Neural cell (in vitro differentiated cells): ENCODE measurements at regions not wholly inside any gene's neighbourhood (a gene's known extent, or its start where the extent isn't known, plus 50 kb on each side); places are given as distances from the start of the nearest gene placed in this dataset.

Experiments
- H2AFZ ChIP-seq: fragments of 200-600, 300-800 bp; sonication (generic), shearing (Covaris generic); 2 replicates; pipeline ENCODE4 v1.6.0; 2014; ENCODE audit warnings: low read depth, mild to moderate bottlenecking, antibody characterized with exemption, low read length, moderate library complexity
- H3F3A ChIP-seq: fragments of 200-600 bp; shearing (Covaris generic); 2 replicates; pipeline ENCODE4 v1.6.1; 2016; ENCODE audit warnings: mild to moderate bottlenecking, moderate library complexity, mixed read lengths, antibody characterized with exemption, low read length; ENCODE audit not compliant: insufficient read depth, poor library complexity, severe bottlenecking
- H3K27ac ChIP-seq: fragments of 200-600, 300-800 bp; sonication (generic), shearing (Covaris generic); 2 replicates; pipeline ENCODE4 v1.5.1; 2014; ENCODE audit warnings: mild to moderate bottlenecking, low read length, moderate library complexity
- H3K27me3 ChIP-seq: fragments of 300-800, 200-600 bp; sonication (generic), shearing (Covaris generic); 2 replicates; pipeline ENCODE4 v1.6.0; 2014; ENCODE audit warnings: mild to moderate bottlenecking, low read depth, low read length, moderate library complexity; ENCODE audit not compliant: insufficient read depth
- H3K36me3 ChIP-seq: fragments of 300-800, 200-600 bp; sonication (generic), shearing (Covaris generic); 2 replicates; pipeline ENCODE4 v1.5.1; 2014; ENCODE audit warnings: mild to moderate bottlenecking, antibody characterized with exemption, low read length, moderate library complexity; ENCODE audit not compliant: insufficient read depth
- H3K4me2 ChIP-seq: fragments of 300-800, 200-600 bp; sonication (generic), shearing (Covaris generic); 2 replicates; pipeline ENCODE4 v1.6.0; 2014; ENCODE audit warnings: mild to moderate bottlenecking, low read length
- H3K4me3 ChIP-seq: fragments of 300-800, 200-600 bp; sonication (generic), shearing (Covaris generic); 2 replicates; pipeline ENCODE4 v1.5.1; 2014; ENCODE audit warnings: mild to moderate bottlenecking, low read length, moderate library complexity
- H3K79me2 ChIP-seq: fragments of 200-600 bp; shearing (Covaris generic); replicated peaks from 2 replicates; pipeline ENCODE4 v1.6.0; 2014; ENCODE audit warnings: mild to moderate bottlenecking, low read length, moderate library complexity; ENCODE audit not compliant: insufficient read depth
- H3K9ac ChIP-seq: fragments of 300-800, 200-600 bp; sonication (generic), shearing (Covaris generic); 2 replicates; pipeline ENCODE4 v1.6.1; 2016; ENCODE audit warnings: mild to moderate bottlenecking, low read length, mixed read lengths
- H3K9me2 ChIP-seq: fragments of 200-600 bp; shearing (Covaris generic); 2 replicates; pipeline ENCODE4 v1.6.1; 2016; ENCODE audit warnings: mild to moderate bottlenecking, low read length, mixed read lengths; ENCODE audit not compliant: insufficient read depth
- H3K9me3 ChIP-seq: fragments of 200-600, 300-800 bp; sonication (generic), shearing (Covaris generic); 2 replicates; pipeline ENCODE4 v1.6.1; 2016; ENCODE audit warnings: mild to moderate bottlenecking, mixed run types, low read length, moderate library complexity, mixed read lengths
- H4K20me1 ChIP-seq: fragments of 200-600 bp; shearing (Covaris generic); 2 replicates; pipeline ENCODE4 v1.6.1; 2016; ENCODE audit warnings: mild to moderate bottlenecking, mixed run types; ENCODE audit not compliant: insufficient read depth
- CTCF ChIP-seq: fragments of 450-650 bp; IDR thresholded peaks from 2 replicates; pipeline ENCODE4 v1.5.1; 2014; ENCODE audit warnings: antibody characterized with exemption, mild to moderate bottlenecking, moderate library complexity; ENCODE audit not compliant: poor library complexity, severe bottlenecking
- EP300 ChIP-seq: fragments of 450-650 bp; conservative IDR thresholded peaks from 2 replicates; pipeline ENCODE4 v1.6.1; 2014; ENCODE audit warnings: antibody characterized with exemption, mild to moderate bottlenecking, moderate library complexity; ENCODE audit not compliant: poor library complexity, severe bottlenecking
- EZH2 ChIP-seq: fragments of 200-600, 300-800 bp; shearing (Covaris generic), sonication (generic); IDR thresholded peaks from 2 replicates; pipeline ENCODE4 v1.6.1; 2014; ENCODE audit warnings: antibody characterized with exemption, low read length, borderline replicate concordance, mild to moderate bottlenecking; ENCODE audit not compliant: insufficient read depth, poor library complexity, severe bottlenecking
- MXI1 ChIP-seq: fragments of 450-650 bp; conservative IDR thresholded peaks from 2 replicates; pipeline ENCODE4 v1.6.1; 2014; ENCODE audit warnings: antibody characterized with exemption, mild to moderate bottlenecking; ENCODE audit not compliant: poor library complexity, severe bottlenecking
- POLR2AphosphoS5 ChIP-seq: IDR thresholded peaks from 2 replicates; pipeline ENCODE4 v1.6.1; 2012
- RAD21 ChIP-seq: fragments of 450-650 bp; conservative IDR thresholded peaks from 2 replicates; pipeline ENCODE4 v1.6.1; 2014; ENCODE audit warnings: antibody characterized with exemption, mild to moderate bottlenecking, moderate library complexity
- REST ChIP-seq: IDR thresholded peaks from 2 replicates; pipeline ENCODE4 v1.6.1; 2012; ENCODE audit warnings: borderline replicate concordance
- SMC3 ChIP-seq: fragments of 450-650 bp; conservative IDR thresholded peaks from 2 replicates; pipeline ENCODE4 v1.6.1; 2014; ENCODE audit warnings: antibody characterized with exemption, mild to moderate bottlenecking, moderate library complexity; ENCODE audit not compliant: poor library complexity
- TAF1 ChIP-seq: IDR thresholded peaks from 2 replicates; pipeline ENCODE4 v1.6.1; 2012; ENCODE audit warnings: low read depth

DNA sequence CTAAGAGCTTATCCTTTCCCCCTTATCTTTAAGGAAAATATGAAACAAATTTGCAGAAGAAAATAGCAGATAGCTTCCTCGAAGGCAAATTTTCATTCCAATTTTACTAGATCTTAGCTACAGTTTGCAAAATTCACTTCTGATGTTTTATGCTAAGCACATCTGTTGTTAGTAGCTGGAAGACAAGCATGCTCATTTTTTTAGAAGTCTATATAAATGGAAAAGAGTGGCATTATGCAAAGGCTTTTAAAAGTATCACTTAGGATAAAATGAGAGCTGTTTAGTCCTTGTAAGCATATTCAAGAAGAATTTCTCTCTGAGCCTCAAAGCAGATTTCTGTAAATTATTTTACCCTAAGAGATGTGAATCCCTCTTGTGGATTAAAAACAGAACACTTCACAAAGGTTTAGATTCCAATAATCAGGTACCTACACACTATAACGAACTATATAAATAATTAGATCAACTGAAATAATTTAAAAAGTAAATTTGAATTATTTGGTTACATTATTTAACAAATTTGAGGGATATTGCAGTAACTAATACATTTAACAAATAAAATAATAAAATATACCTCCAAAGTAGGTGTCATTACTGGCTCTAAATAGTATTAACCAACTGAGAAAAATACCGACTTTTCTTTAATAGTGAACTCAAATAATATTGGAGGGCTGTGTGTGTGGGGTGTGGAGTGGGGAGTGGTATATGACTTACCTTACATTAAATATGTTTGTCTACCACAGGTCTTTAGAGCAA is 307.1 kb downstream of the SEMA3D start:
- Histone ChIP-seq H4K20me1 (no peaks in the 10 kb centered on the region), H3F3A (no peaks in the 10 kb centered on the region), H3K27me3 (no peaks in the 10 kb centered on the region), H3K4me3 (no peak overlapping the region), H3K4me2 (no peak overlapping the region), H3K9ac (no peak overlapping the region), H3K79me2 (no peaks in the 10 kb centered on the region), H2AFZ (no peak overlapping the region), H3K9me2 (no peaks in the 10 kb centered on the region), H3K9me3 (no peaks in the 10 kb centered on the region), H3K27ac (no peak overlapping the region), H3K36me3 (no peaks in the 10 kb centered on the region)
- no peak for TF ChIP-seq EZH2
- no peak for TF ChIP-seq CTCF
- no peak for TF ChIP-seq SMC3
- TF ChIP-seq REST: no peak
- TF ChIP-seq RAD21: no peak
- TF ChIP-seq TAF1: no peak
- no peak for TF ChIP-seq EP300
- no peak for TF ChIP-seq MXI1

- H2AFZ ChIP-seq: no peak overlapping the region
- H3K9ac ChIP-seq: no peak overlapping the region
- H3K79me2 ChIP-seq: no peaks in the 10 kb centered on the region
- H3K4me2 ChIP-seq: no peak overlapping the region
- TF ChIP-seq TAF1 (no peak), RAD21 (no peak), EZH2 (no peak), EP300 (no peak), REST (no peak), MXI1 (no peak), CTCF (no peak), POLR2AphosphoS5 (no peak), SMC3 (no peak)
- H3K36me3 ChIP-seq: no peaks in the 10 kb centered on the region
- no peaks in the 10 kb centered on the region for H3K9me3 ChIP-seq
- H3F3A ChIP-seq: no peaks in the 10 kb centered on the region
- H3K27me3 ChIP-seq: no peaks in the 10 kb centered on the region
- no peak overlapping the region for H3K27ac ChIP-seq
- H3K4me3 ChIP-seq: no peak overlapping the region
- no peaks in the 10 kb centered on the region for H3K9me2 ChIP-seq
- H4K20me1 ChIP-seq: no peaks in the 10 kb centered on the region
These were observed 308.8 kb downstream of the SEMA3D start for GRCh38 chr7:84877943-84878570.
